Sciatic nerve (tissue), 2 donors: ENCODE measurements at regions not wholly inside any gene's neighbourhood (a gene's known extent, or its start where the extent isn't known, plus 50 kb on each side); places are given as distances from the start of the nearest gene placed in this dataset.

Experiments
- ATAC-seq: fragments of 200-7000 bp; cut with Tn5 transposase; one replicate; pipeline ENCODE4 v1.9.1; 2020; ENCODE audit warnings: mild to moderate bottlenecking, moderate library complexity
- DNase-seq: peaks from one replicate; pipeline ENCODE4 v3.0.0-alpha.2; 2020; ENCODE audit warnings: low spot score
- intact Hi-C: fragments of 100-400 bp; cut with DNase I; formaldehyde crosslinking; loops from one replicate; pipeline ENCODE4 v1.14.2; 2022
- donor health status: DM: no; HTN: no; CAD: no.
- donor health status: DM: no; HTN: no; CAD: no.

DNA sequence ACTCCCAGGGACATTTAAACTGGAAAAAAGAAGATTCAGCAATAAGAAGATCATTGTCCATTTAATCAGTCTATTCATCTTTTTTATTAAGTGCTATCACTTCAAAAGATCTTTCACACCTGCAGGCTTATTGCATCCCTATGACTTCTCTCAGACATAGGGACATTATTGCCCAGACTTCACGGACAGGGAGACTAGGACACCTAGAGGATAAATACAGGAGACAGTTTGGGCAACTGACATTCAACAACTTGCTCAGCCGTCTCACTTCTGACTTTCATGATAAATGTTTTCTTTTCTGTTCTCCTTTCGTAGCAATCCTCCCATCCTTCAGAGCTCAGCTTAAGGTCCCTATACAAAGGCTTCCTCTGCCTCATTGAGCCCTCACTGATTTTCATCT lies 84.3 kb downstream of the TMEM30B start:
- DNase-seq (no peak), ATAC-seq (no peak)
- intact Hi-C loops: no loop called here

DNA sequence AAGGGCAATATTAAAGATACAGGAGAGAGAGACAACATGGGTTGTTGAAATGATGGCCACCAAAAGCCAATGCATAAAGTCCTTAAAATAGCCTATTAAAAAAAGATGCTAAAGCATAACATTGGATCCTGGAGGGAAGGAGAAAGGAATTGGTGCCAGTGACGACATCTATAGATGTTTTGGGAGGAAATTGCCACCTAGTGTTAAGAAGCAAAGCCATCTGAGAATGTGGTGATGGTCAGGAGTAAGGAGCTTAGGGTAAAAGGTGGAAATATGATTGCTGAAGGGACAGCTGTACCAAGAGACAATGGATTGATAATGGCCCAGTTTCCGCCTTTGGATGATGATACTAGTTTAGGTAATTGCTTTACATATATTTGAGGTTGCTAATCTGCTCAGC lies 85.1 kb downstream of the TMEM30B start:
- intact Hi-C loops: no loop called here
- no peak for ATAC-seq
- DNase-seq: no peak

- intact Hi-C loops: no loop called here
- DNase-seq (no peak), ATAC-seq (peak; percentile 33)
Observed at GRCh38 chr14:61193476-61193875, 87.7 kb downstream of the TMEM30B start.

GRCh38 chr14:61192989-61193388 lies 88.1 kb downstream of the TMEM30B start:
- DNase-seq (no peak), ATAC-seq (no peak)
- intact Hi-C loops: no loop called here

- intact Hi-C loops: no loop called here
Observed at GRCh38 chr14:61191733-61192132, 89.4 kb downstream of the TMEM30B start.

GRCh38 chr14:61190341-61190740 lies 90.8 kb downstream of the TMEM30B start:
- DNase-seq: no peak
- intact Hi-C loops: no loop called here
- ATAC-seq: no peak

More at GRCh38 chr14:61191733-61192132, 89.4 kb downstream of the TMEM30B start:
- no peak for DNase-seq
- no peak for ATAC-seq

- intact Hi-C loops: no loop called here
- peak; percentile 87 for DNase-seq
- ATAC-seq: peak; percentile 88
Observed at GRCh38 chr14:61188978-61189808, 91.9 kb downstream of the TMEM30B start.

DNA sequence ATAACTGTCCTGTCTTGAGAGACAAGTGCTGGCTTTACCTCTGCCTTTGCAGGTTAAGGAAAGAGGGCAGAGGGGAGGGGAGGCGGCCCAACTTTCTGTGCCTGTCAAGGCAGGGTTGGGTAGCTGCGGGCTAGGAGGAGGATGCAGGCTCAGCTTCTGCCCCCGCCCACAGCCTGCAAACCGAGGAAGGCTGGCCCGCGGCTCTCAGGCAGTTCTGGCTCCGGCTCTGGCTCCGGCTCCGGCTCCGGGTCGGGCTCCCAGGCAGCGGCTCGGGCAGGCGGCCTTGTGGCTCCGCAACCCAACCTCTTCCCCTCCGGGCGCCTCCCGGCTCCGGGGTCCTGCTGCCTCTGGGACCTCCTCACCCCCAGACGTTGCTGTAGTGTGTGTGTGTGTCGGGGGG lies 92.9 kb downstream of the TMEM30B start:
- DNase-seq: peak; percentile 77
- intact Hi-C loops: no loop called here
- peak; percentile 68 for ATAC-seq

- ATAC-seq (peak; percentile 40), DNase-seq (no peak)
- intact Hi-C loops: no loop called here
Observed at GRCh38 chr14:61187196-61187905, 93.8 kb downstream of the TMEM30B start.

DNA sequence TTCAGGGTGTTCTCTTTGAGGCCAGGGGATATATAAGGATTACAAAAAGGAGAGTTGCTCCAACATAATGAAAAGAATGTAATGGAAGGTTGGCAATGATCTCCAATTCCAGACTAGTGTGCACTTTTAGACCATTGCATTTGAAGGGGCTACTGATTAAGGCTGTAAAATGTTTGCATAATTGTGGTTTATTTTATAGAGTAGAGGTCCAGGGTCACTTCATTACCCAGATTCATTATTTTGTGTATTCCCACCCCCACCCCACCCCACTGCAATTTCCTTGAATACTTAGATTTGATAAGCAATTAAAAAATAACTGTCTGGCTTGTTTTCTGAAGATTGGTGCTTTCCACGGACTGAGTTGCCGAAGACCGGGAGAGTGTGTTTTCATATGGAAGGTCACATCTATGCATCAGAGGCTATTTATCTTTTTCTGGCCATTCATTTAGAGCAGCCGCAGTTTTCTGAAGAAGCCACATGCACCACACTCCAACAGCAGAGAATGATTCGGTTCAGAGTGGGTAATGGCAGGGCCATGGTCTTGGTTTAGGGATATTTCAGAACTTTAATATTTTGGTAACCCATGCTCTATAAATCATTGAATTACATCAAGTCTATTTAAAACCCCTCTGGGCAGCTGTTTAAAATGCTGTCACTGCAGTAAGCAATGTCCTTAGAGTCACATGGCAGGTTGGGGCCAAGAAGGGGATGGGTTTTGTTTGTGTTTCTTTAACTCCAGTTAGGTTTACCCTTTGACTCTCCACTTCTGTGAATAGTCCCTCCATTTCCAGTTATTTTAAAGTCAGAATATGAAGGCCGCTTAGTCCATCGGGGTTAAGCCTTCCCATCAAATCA lies 94.6 kb downstream of the TMEM30B start:
- DNase-seq: no peak
- ATAC-seq: no peak
- intact Hi-C loops: no loop called here

- intact Hi-C loops: no loop called here
- DNase-seq: no peak
- no peak for ATAC-seq
Observed at GRCh38 chr14:61185534-61185933, 95.6 kb downstream of the TMEM30B start.

DNA sequence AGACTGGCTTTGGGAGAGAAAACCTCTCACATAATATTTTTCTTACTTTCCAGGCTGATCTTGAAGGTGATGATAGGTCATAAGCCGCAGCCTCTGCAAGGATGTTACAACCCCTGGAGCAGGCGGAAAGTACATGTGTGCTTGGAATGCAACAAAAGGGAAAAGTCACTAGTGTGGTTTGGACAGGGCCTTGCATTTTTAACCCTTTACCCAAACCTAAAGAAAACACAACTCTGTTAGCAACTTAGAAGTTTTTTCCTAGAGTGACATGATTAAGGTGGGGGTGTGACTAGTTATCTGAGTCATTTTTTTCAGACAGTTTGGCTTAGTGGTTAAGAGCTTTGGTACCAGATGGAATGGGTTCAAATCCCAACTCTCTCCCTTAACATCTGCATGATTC lies 97.0 kb downstream of the TMEM30B start:
- intact Hi-C loops: no loop called here
- ATAC-seq (peak; percentile 58), DNase-seq (no peak)

- ATAC-seq (no peak), DNase-seq (no peak)
- intact Hi-C loops: no loop called here
Observed at GRCh38 chr14:61183196-61183885, 97.8 kb downstream of the TMEM30B start.

DNA sequence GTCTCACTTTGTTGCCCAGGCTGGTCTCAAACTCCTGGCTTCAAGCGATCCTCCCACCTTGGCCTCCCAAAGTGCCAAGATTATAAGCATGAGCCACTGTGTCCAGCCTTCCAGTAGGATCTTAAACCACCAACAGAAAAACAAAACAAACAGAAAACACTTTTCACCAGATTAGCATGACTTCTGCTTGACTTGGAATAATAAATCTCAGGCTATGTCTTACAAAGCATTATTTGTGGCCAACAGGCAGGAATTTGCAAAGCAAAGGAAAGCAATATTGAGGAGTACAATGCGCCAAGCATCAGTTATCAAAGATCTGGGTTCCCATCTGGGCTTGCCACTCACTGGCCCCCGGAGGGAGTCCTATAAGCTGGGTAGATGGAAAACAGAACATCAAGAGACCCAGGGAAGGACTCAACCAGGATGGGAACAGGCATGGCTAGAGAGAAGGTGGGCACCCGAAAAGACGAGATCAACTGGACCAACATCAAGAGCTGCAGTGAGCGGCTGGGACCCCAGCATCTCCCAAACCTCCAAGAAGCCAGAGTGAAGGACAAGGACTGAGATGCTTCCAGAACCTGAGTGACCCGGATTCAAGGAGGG lies 101.2 kb downstream of the TMEM30B start:
- intact Hi-C loops: no loop called here
- ATAC-seq (no peak), DNase-seq (no peak)

GRCh38 chr14:61179061-61179690 lies 102.0 kb downstream of the TMEM30B start:
- intact Hi-C loops: no loop called here
- no peak for ATAC-seq
- no peak for DNase-seq

DNA sequence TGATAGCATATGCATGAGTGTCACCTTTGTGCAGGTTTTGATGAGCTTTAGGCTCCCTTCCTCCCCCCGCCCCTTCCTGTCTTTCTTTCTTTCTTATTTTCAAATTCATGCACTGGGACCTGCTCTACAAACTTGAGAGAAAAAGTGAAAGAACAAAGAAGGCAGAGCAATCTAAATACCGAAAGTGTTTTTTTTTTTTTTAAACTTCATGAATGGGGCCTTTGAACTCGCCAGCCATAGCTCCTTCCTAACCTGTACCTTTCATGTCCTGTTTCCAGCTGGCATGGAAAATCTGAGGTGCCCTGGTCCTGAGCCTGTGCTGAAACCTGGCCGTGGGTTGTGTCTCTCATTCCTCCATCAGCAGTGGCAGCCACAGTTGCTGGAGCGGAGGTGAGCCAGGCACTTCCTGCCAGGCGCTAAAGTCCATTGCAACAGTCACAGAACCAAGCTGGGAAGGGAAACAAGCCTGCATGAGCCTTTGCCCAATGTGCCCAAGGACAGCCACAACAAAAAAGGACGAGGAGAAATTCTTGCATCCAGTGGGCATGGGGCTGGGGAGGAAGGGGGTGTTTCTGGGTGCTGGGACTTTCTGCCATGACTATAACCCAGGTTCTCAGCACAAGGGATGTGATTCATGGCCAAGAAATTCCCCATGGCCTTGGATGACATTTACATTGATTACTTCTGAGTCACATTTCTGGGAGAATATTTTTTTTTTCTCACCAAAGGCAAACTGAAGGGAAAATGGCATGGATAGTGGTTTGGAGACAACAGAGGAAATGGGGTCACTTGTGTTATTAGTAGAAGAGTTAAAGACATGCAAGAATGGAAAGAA lies 102.7 kb downstream of the TMEM30B start:
- ATAC-seq (peak; percentile 40), DNase-seq (no peak)
- intact Hi-C loops: no loop called here
